ENCODE measurements at regions not wholly inside any gene's neighbourhood (a gene's known extent, or its start where the extent isn't known, plus 50 kb on each side); places are given as distances from the start of the nearest gene placed in this dataset.

DNA sequence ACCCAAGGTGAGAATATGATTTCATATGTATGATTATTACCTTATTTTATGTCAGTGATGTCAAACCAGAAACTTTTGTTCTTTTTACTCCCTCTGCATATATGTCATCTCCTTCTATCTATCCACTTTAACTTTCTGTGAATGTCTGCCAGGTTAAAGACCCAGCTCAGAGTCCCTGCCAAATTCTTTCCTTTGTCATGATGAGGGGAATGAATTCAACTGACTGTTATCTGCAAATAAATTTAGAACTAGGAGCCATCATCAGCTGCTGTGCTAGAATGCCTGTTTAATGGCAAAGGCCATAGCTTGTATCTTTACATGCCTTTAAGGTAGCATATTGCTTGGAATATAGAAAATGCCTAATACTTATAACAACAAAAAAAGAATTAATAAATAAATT is 815.6 kb upstream of the NEGR1 start:
- in situ Hi-C loops (cut with MboI): no loop called here
- Histone ChIP-seq H3K27ac (no peak overlapping the region), H3K9me2 (ENCODE audit: insufficient read depth) (no peaks in the 10 kb centered on the region), H4K20me1 (ENCODE audit: insufficient read depth) (no peaks in the 10 kb centered on the region), H3K36me3 (ENCODE audit: low read depth) (no peaks in the 10 kb centered on the region), H3K9me3 (ENCODE audit: low read depth) (no peaks in the 10 kb centered on the region), H3K27me3 (replicated peaks; ENCODE audit: insufficient read depth) (no peaks in the 10 kb centered on the region), H3K4me3 (no peak overlapping the region), H3K4me2 (ENCODE audit: unreplicated experiment) (no peak overlapping the region), H2AFZ (no peak overlapping the region), H3K4me1 (ENCODE audit: insufficient read depth) (no peaks in the 10 kb centered on the region), H3K79me2 (ENCODE audit: insufficient read depth) (no peaks in the 10 kb centered on the region), H3F3A (ENCODE audit: insufficient read depth) (no peaks in the 10 kb centered on the region), H3K9ac (no peak overlapping the region)
- TF ChIP-seq EZH2phosphoT487 (IDR thresholded peaks at IDR 0.05; ENCODE audit: insufficient read depth, low read depth) (no peak), EZH2 (IDR thresholded peaks at IDR 0.05; ENCODE audit: insufficient read depth, poor library complexity, severe bottlenecking) (no peak)
- no peak for DNase-seq

GRCh38 chr1:73096841-73097240 is 814.5 kb upstream of the NEGR1 start:
- Histone ChIP-seq H3K9me3 (ENCODE audit: low read depth) (no peaks in the 10 kb centered on the region), H3K36me3 (ENCODE audit: low read depth) (no peaks in the 10 kb centered on the region), H3K27ac (no peak overlapping the region), H3K4me2 (ENCODE audit: unreplicated experiment) (no peak overlapping the region), H3K4me1 (ENCODE audit: insufficient read depth) (no peaks in the 10 kb centered on the region), H3K79me2 (ENCODE audit: insufficient read depth) (no peaks in the 10 kb centered on the region), H3K4me3 (no peak overlapping the region), H3F3A (ENCODE audit: insufficient read depth) (no peaks in the 10 kb centered on the region), H4K20me1 (ENCODE audit: insufficient read depth) (no peaks in the 10 kb centered on the region), H3K9me2 (ENCODE audit: insufficient read depth) (no peaks in the 10 kb centered on the region), H3K27me3 (replicated peaks; ENCODE audit: insufficient read depth) (no peaks in the 10 kb centered on the region), H3K9ac (no peak overlapping the region), H2AFZ (no peak overlapping the region)
- in situ Hi-C loops (cut with MboI): no loop called here
- DNase-seq: no peak
- TF ChIP-seq EZH2 (IDR thresholded peaks at IDR 0.05; ENCODE audit: insufficient read depth, poor library complexity, severe bottlenecking): no peak
- TF ChIP-seq EZH2phosphoT487 (IDR thresholded peaks at IDR 0.05; ENCODE audit: insufficient read depth, low read depth): no peak
- WGBS, 2 experiments (ENCODE audit: low coverage in 1 of 2, low lambda C conversion rate in 2 of 2, missing lambda C conversion rate in 2 of 2): 8 to 16% methylated on average over 1 of the region's 1 CpG

DNA sequence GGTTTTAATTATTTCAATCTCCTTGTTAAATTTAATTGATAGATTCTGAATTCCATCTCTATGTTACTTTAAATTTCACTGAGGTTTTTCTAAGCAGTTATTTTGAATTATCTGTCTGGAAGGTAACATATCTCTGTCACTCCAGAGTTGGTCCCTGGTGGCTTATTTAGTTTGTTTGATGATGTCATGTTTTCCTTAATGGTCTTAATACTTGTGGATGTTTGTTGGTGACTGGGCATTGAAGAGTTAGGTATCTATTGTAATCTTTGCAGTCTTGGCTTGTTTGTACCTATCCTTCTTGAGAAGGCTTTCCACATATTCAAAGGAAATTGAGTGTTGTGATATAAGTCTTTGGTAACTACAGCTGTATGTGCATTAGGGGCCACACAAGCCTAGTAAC is 810.0 kb upstream of the NEGR1 start:
- DNase-seq: no peak
- Histone ChIP-seq H3K27me3 (replicated peaks; ENCODE audit: insufficient read depth) (no peaks in the 10 kb centered on the region), H3F3A (ENCODE audit: insufficient read depth) (no peaks in the 10 kb centered on the region), H3K4me3 (no peak overlapping the region), H3K4me2 (ENCODE audit: unreplicated experiment) (no peak overlapping the region), H3K9me3 (ENCODE audit: low read depth) (no peaks in the 10 kb centered on the region), H4K20me1 (ENCODE audit: insufficient read depth) (no peaks in the 10 kb centered on the region), H3K36me3 (ENCODE audit: low read depth) (no peaks in the 10 kb centered on the region), H3K79me2 (ENCODE audit: insufficient read depth) (no peaks in the 10 kb centered on the region), H3K4me1 (ENCODE audit: insufficient read depth) (no peaks in the 10 kb centered on the region), H3K9ac (no peak overlapping the region), H3K27ac (no peak overlapping the region), H3K9me2 (ENCODE audit: insufficient read depth) (no peaks in the 10 kb centered on the region), H2AFZ (no peak overlapping the region)
- no peak for TF ChIP-seq EZH2phosphoT487 (IDR thresholded peaks at IDR 0.05; ENCODE audit: insufficient read depth, low read depth)
- no peak for TF ChIP-seq EZH2 (IDR thresholded peaks at IDR 0.05; ENCODE audit: insufficient read depth, poor library complexity, severe bottlenecking)
- in situ Hi-C loops (cut with MboI): no loop called here

DNA sequence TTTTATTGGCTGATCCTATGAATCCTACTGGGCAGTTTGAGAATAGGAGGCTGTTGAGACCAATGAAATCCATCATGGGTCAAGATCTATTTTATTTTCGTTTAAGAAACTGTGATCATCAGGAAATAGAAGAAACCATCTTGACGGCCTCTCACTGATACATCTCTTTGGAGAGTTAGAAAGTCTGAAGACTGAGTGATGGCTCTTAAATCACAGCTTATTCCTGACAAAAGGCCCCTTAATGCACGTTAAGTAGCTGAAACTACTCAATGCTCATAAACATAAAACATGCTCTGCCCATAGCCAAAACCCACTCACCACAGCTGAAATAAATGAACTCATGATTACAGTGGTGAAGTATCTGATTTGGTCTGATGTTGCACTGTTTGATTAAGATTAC is 784.5 kb upstream of the NEGR1 start:
- Histone ChIP-seq H3K79me2 (ENCODE audit: insufficient read depth) (no peaks in the 10 kb centered on the region), H3K4me3 (no peak overlapping the region), H3K4me1 (ENCODE audit: insufficient read depth) (no peaks in the 10 kb centered on the region), H3K27ac (no peak overlapping the region), H2AFZ (no peak overlapping the region), H4K20me1 (ENCODE audit: insufficient read depth) (no peaks in the 10 kb centered on the region), H3K9me2 (ENCODE audit: insufficient read depth) (no peaks in the 10 kb centered on the region), H3K27me3 (replicated peaks; ENCODE audit: insufficient read depth) (no peaks in the 10 kb centered on the region), H3K36me3 (ENCODE audit: low read depth) (no peaks in the 10 kb centered on the region), H3F3A (ENCODE audit: insufficient read depth) (no peaks in the 10 kb centered on the region), H3K9me3 (ENCODE audit: low read depth) (no peaks in the 10 kb centered on the region), H3K9ac (no peak overlapping the region), H3K4me2 (ENCODE audit: unreplicated experiment) (no peak overlapping the region)
- DNase-seq: no peak
- no peak for TF ChIP-seq EZH2 (IDR thresholded peaks at IDR 0.05; ENCODE audit: insufficient read depth, poor library complexity, severe bottlenecking)
- TF ChIP-seq EZH2phosphoT487 (IDR thresholded peaks at IDR 0.05; ENCODE audit: insufficient read depth, low read depth): no peak
- WGBS, 2 experiments (ENCODE audit: low coverage in 1 of 2, low lambda C conversion rate in 2 of 2, missing lambda C conversion rate in 2 of 2): 0 to 2% methylated on average over 3 of the region's 3 CpGs
- in situ Hi-C loops (cut with MboI): no loop called here

- in situ Hi-C loops (cut with MboI): no loop called here
- no peak for TF ChIP-seq EZH2phosphoT487 (IDR thresholded peaks at IDR 0.05; ENCODE audit: insufficient read depth, low read depth)
- no peak for TF ChIP-seq EZH2 (IDR thresholded peaks at IDR 0.05; ENCODE audit: insufficient read depth, poor library complexity, severe bottlenecking)
- WGBS, 2 experiments (ENCODE audit: low coverage in 1 of 2, low lambda C conversion rate in 2 of 2, missing lambda C conversion rate in 2 of 2): 5% methylated on average over 9 of the region's 9 CpGs
Measured at GRCh38 chr1:73065339-73066041, 783.2 kb upstream of the NEGR1 start.

More at GRCh38 chr1:73065339-73066041, 783.2 kb upstream of the NEGR1 start:
- no peaks in the 10 kb centered on the region for H4K20me1 ChIP-seq (ENCODE audit: insufficient read depth)
- no peaks in the 10 kb centered on the region for H3K4me1 ChIP-seq (ENCODE audit: insufficient read depth)
- no peak overlapping the region for H3K9ac ChIP-seq
- no peaks in the 10 kb centered on the region for H3F3A ChIP-seq (ENCODE audit: insufficient read depth)
- H3K9me3 ChIP-seq (ENCODE audit: low read depth): no peaks in the 10 kb centered on the region
- H3K79me2 ChIP-seq (ENCODE audit: insufficient read depth): no peaks in the 10 kb centered on the region
- H3K4me3 ChIP-seq: no peak overlapping the region
- no peaks in the 10 kb centered on the region for H3K27me3 ChIP-seq (replicated peaks; ENCODE audit: insufficient read depth)
- no peak for DNase-seq
- no peak overlapping the region for H2AFZ ChIP-seq
- H3K27ac ChIP-seq: no peak overlapping the region
- H3K9me2 ChIP-seq (ENCODE audit: insufficient read depth): no peaks in the 10 kb centered on the region
- no peaks in the 10 kb centered on the region for H3K36me3 ChIP-seq (ENCODE audit: low read depth)
- no peak overlapping the region for H3K4me2 ChIP-seq (ENCODE audit: unreplicated experiment)
